IMR-90 (cell line): ENCODE measurements at regions not wholly inside any gene's neighbourhood (a gene's known extent, or its start where the extent isn't known, plus 50 kb on each side); places are given as distances from the start of the nearest gene placed in this dataset.

Experiments used
- ATAC-seq: fragments of 200-7000 bp; cut with Tn5 transposase; 2 replicates; pipeline ENCODE4 v1.9.1; 2020; ENCODE audit warnings: low read depth, mild to moderate bottlenecking, moderate library complexity
- BruUV-seq: library from RNA; stranded (reverse); fragments of 400-500 nt; replicated peaks from 2 replicates; lab custom pipeline; 2021; lab: Mats Ljungman, UMichigan
- CTCF ChIA-PET: fragments of 300-600 bp; formaldehyde crosslinking; extraction: SDS; loops from one replicate; lab custom pipeline; 2021; ENCODE audit warnings: antibody characterized with exemption; lab: Yijun Ruan, JAX
- POLR2A ChIA-PET: fragments of 300-600 bp; sonication (Branson Sonifier 250); formaldehyde crosslinking; loops from one replicate; lab custom pipeline; 2022; ENCODE audit warnings: antibody characterized with exemption; ENCODE audit not compliant: unreplicated experiment; lab: Charles Lee
- DNase-seq: peaks from one replicate; pipeline ENCODE4 v3.0.0; 2013
- H2AFZ ChIP-seq: replicated peaks from 2 replicates; pipeline ENCODE3; 2013; ENCODE audit warnings: low read length, mild to moderate bottlenecking; ENCODE audit not compliant: poor library complexity
- H2AK5ac ChIP-seq: 2 replicates; pipeline ENCODE4 v1.6.1; 2013; ENCODE audit warnings: low read depth, low read length, inconsistent platforms
- H2AK9ac ChIP-seq: replicated peaks from 2 replicates; pipeline ENCODE3; 2013; ENCODE audit warnings: mild to moderate bottlenecking, low read depth, low read length, moderate library complexity; ENCODE audit not compliant: poor library complexity
- H2BK120ac ChIP-seq: 2 replicates; pipeline ENCODE4 v1.6.1; 2013; ENCODE audit warnings: low read depth, low read length, inconsistent platforms
- H2BK15ac ChIP-seq: 3 replicates; pipeline ENCODE4 v1.6.1; 2013; ENCODE audit warnings: low read depth, low read length, inconsistent platforms
- H2BK20ac ChIP-seq: 2 replicates; pipeline ENCODE4 v1.6.1; 2013; ENCODE audit warnings: low read depth, mild to moderate bottlenecking, inconsistent platforms, low read length, moderate library complexity
- H2BK5ac ChIP-seq: 2 replicates; pipeline ENCODE4 v1.6.1; 2013; ENCODE audit warnings: mild to moderate bottlenecking, low read depth, low read length, inconsistent platforms; ENCODE audit not compliant: poor library complexity, severe bottlenecking
- H3K14ac ChIP-seq: replicated peaks from 2 replicates; pipeline ENCODE4 v1.6.1; 2013; ENCODE audit warnings: low read depth, low read length, inconsistent platforms
- H3K18ac ChIP-seq: 2 replicates; pipeline ENCODE4 v1.6.1; 2013; ENCODE audit warnings: low read depth, low read length, control low read depth
- H3K23ac ChIP-seq: 2 replicates; pipeline ENCODE4 v1.6.1; 2013; ENCODE audit warnings: low read depth, low read length, inconsistent platforms
- H3K27ac ChIP-seq: 2 replicates; pipeline ENCODE4 v1.5.1; 2013; ENCODE audit warnings: mild to moderate bottlenecking, control low read depth, low read length; ENCODE audit not compliant: insufficient read depth
- H3K27me3 ChIP-seq: 2 replicates; pipeline ENCODE4 v1.6.1; 2013; ENCODE audit warnings: low read length; ENCODE audit not compliant: control insufficient read depth, insufficient read depth
- H3K36me3 ChIP-seq: 2 replicates; pipeline ENCODE4 v1.6.1; 2013; ENCODE audit warnings: low read length, mixed read lengths; ENCODE audit not compliant: control insufficient read depth, insufficient read depth
- H3K4ac ChIP-seq: 2 replicates; pipeline ENCODE4 v1.6.1; 2013; ENCODE audit warnings: low read depth, low read length, inconsistent platforms
- H3K4me1 ChIP-seq: 2 replicates; pipeline ENCODE4 v1.6.1; 2013; ENCODE audit warnings: low read length, mixed read lengths; ENCODE audit not compliant: control insufficient read depth, insufficient read depth
- H3K4me2 ChIP-seq: 2 replicates; pipeline ENCODE4 v1.6.1; 2013; ENCODE audit warnings: low read depth, mild to moderate bottlenecking, control low read depth, low read length, moderate library complexity
- H3K4me3 ChIP-seq: 2 replicates; pipeline ENCODE4 v1.5.1; 2013; ENCODE audit warnings: low read depth, mild to moderate bottlenecking, control low read depth, low read length, moderate library complexity; ENCODE audit not compliant: insufficient read depth
- H3K56ac ChIP-seq: 2 replicates; pipeline ENCODE4 v1.6.1; 2013; ENCODE audit warnings: low read length, inconsistent platforms; ENCODE audit not compliant: insufficient read depth; ENCODE audit errors: extremely low read depth
- H3K79me1 ChIP-seq, 2 experiments: 2 replicates each; pipeline ENCODE4 v1.6.1; 2013; ENCODE audit warnings: low read length in 2 of 2, inconsistent platforms in 1 of 2, low read depth in 1 of 2
- H3K9ac ChIP-seq: 2 replicates; pipeline ENCODE4 v1.6.1; 2013; ENCODE audit warnings: low read depth, low read length, control low read depth
- H3K9me1 ChIP-seq: 2 replicates; pipeline ENCODE4 v1.6.1; 2013; ENCODE audit warnings: low read length, inconsistent platforms; ENCODE audit not compliant: insufficient read depth
- H3K9me3 ChIP-seq: 2 replicates; pipeline ENCODE4 v1.6.1; 2013; ENCODE audit warnings: low read length; ENCODE audit not compliant: control insufficient read depth, insufficient read depth
- H4K20me1 ChIP-seq: 2 replicates; pipeline ENCODE4 v1.6.1; 2013; ENCODE audit warnings: low read length, inconsistent platforms; ENCODE audit not compliant: insufficient read depth
- H4K5ac ChIP-seq: 2 replicates; pipeline ENCODE4 v1.6.1; 2013; ENCODE audit warnings: mild to moderate bottlenecking, low read depth, low read length, control low read depth
- H4K8ac ChIP-seq, 2 experiments: 2 replicates each; pipeline ENCODE4 v1.6.1; 2013; ENCODE audit warnings: low read depth in 2 of 2, low read length in 2 of 2, control low read depth in 1 of 2, inconsistent platforms in 1 of 2
- H4K91ac ChIP-seq: 2 replicates; pipeline ENCODE4 v1.6.1; 2013; ENCODE audit warnings: low read depth, low read length, inconsistent platforms; ENCODE audit not compliant: insufficient read depth
- CHD1 ChIP-seq: IDR thresholded peaks from 2 replicates; pipeline ENCODE4 v1.6.1; 2012; ENCODE audit warnings: low read depth, low read length, improper control_type of control experiment
- MAFK ChIP-seq: IDR thresholded peaks from 2 replicates; pipeline ENCODE4 v1.6.1; 2012; ENCODE audit warnings: low read depth, low read length, improper control_type of control experiment
- WGBS, 2 experiments: methylation state at CpG; one replicate each; pipeline versions ENCODE4 v1.1.5 to v1.1.7; 2013; ENCODE audit warnings: missing lambda C conversion rate in 2 of 2; ENCODE audit not compliant: insufficient read length in 1 of 2; ENCODE audit errors: extremely low coverage in 2 of 2; 5-methylcytosine and 5-hydroxymethylcytosine counted together
- dilution Hi-C: fragments of 300-500 bp; cut with HindIII; formaldehyde crosslinking; loops from one replicate; pipeline ENCODE4 v1.14.3; 2018; ENCODE audit warnings: low sequenced_read_pairs; ENCODE audit not compliant: unreplicated experiment
- in situ Hi-C: fragments of 300-500 bp; cut with MboI; formaldehyde crosslinking; loops from 3 replicates; pipeline ENCODE4 v1.14.3; 2019; ENCODE audit warnings: low sequenced_read_pairs, inconsistent platforms, mixed read lengths
- intact Hi-C: fragments of 100-400 bp; cut with micrococcal nuclease; formaldehyde crosslinking; loops from 2 replicates; pipeline ENCODE4 v1.10.0; 2022
- TF ChIP-seq, protein P1 (sequence below): conservative IDR thresholded peaks from 2 replicates; pipeline ENCODE4 v1.5.1; 2012; ENCODE audit warnings: mild to moderate bottlenecking, low read depth, low read length, improper control_type of control experiment

DNA sequence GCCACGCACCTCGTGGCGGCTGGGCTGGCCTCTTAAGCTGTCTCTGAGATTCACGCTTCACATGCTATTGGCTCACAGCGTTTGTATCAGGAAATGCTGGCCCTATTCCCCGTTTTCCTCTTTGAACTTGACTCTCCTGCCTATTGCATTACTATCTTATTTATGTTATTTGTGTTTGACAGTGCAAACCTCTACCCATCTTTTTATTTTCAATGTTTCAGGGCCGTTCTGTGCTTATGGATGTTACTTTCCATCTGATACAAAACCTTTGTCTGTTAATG, 149.9 kb upstream of the TWIST2 start:
- H4K91ac ChIP-seq, result no peak overlapping the region
- BruUV-seq, result no TSS peak
- no peak overlapping the region for H3K27ac ChIP-seq
- no peaks in the 10 kb centered on the region for H3K27me3 ChIP-seq
- no peak overlapping the region for H2BK5ac ChIP-seq
- no peaks in the 10 kb centered on the region for H3K36me3 ChIP-seq
- no peak overlapping the region for H3K23ac ChIP-seq
- no peak overlapping the region for H3K4me2 ChIP-seq
- H4K5ac ChIP-seq, result no peak overlapping the region
- ChIA-PET CTCF (no interaction called here), POLR2A (no interaction called here)
- TF ChIP-seq CHD1 (no peak), MAFK (no peak)
- TF ChIP-seq, protein P1, sequence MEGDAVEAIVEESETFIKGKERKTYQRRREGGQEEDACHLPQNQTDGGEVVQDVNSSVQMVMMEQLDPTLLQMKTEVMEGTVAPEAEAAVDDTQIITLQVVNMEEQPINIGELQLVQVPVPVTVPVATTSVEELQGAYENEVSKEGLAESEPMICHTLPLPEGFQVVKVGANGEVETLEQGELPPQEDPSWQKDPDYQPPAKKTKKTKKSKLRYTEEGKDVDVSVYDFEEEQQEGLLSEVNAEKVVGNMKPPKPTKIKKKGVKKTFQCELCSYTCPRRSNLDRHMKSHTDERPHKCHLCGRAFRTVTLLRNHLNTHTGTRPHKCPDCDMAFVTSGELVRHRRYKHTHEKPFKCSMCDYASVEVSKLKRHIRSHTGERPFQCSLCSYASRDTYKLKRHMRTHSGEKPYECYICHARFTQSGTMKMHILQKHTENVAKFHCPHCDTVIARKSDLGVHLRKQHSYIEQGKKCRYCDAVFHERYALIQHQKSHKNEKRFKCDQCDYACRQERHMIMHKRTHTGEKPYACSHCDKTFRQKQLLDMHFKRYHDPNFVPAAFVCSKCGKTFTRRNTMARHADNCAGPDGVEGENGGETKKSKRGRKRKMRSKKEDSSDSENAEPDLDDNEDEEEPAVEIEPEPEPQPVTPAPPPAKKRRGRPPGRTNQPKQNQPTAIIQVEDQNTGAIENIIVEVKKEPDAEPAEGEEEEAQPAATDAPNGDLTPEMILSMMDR, result no peak
- no peak overlapping the region for H2BK20ac ChIP-seq
- intact Hi-C loops, result no loop called here
- no peak overlapping the region for H3K18ac ChIP-seq
- no peak overlapping the region for H3K14ac ChIP-seq
- no peaks in the 10 kb centered on the region for H3K79me1 ChIP-seq
- H4K8ac ChIP-seq, result no peak overlapping the region
- no peak for DNase-seq
- no peak overlapping the region for H2AFZ ChIP-seq
- peaks cover 8% of the 10 kb centered on the region; the same call in 1 of the 2 replicates for H3K4me1 ChIP-seq
- WGBS, 2 experiments, result 40% methylated on average over 1 of the region's 7 CpGs; no CpG with 5 or more reads in 1 of the 2 experiments
- in situ Hi-C loops, result no loop called here
- no peak overlapping the region for H2BK15ac ChIP-seq
- H3K9ac ChIP-seq, result no peak overlapping the region
- no peaks in the 10 kb centered on the region for H3K9me3 ChIP-seq
- H4K20me1 ChIP-seq, result no peaks in the 10 kb centered on the region
- H2AK5ac ChIP-seq, result no peak overlapping the region
- no peak overlapping the region for H3K56ac ChIP-seq
- dilution Hi-C loops, result no loop called here
- H3K9me1 ChIP-seq, result peaks cover 6% of the 10 kb centered on the region; the same call in 1 of the 2 replicates
- H3K4ac ChIP-seq, result no peak overlapping the region
- no peak overlapping the region for H3K4me3 ChIP-seq
- H2AK9ac ChIP-seq, result no peak overlapping the region
- no peak for ATAC-seq
- H2BK120ac ChIP-seq, result no peak overlapping the region
